ENCODE measurements at regions not wholly inside any gene's neighbourhood (a gene's known extent, or its start where the extent isn't known, plus 50 kb on each side); places are given as distances from the start of the nearest gene placed in this dataset.

DNA sequence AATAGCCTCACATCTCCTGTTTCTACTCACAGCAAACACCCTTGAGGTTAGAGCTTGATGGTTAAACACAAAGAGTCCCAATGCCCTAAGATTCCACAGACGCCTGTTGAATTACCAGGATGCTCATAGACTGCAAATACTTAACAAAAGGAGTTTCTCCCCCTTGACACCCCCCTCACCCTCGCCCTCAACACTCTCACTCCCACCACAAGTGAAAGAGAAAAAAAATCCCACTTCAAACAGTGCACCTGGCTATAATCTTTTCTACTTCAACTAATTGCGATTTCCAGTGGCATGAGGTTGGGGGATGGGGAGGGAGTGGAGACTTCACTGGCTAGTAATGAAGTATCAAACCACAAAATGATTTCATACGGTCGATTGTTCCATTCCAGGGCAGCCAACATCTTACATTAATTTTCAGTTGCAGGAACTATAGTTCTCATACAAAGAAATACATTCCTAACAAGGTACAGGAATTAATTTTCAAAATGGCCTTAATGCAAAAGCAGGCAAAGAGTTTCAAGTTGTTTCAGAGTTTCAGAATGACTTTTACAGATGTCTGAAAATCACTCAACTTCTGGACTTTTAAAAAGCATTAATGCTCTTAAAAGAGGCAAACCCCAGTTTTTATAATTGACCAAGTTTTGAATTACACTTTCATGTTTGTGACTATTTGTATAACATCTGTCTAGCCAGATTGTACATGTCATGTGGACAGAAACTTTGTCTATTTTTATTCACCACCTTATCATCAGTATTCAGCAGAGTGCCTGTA is 390.7 kb downstream of the C12orf75 start:
- no peak for DNase-seq

DNA sequence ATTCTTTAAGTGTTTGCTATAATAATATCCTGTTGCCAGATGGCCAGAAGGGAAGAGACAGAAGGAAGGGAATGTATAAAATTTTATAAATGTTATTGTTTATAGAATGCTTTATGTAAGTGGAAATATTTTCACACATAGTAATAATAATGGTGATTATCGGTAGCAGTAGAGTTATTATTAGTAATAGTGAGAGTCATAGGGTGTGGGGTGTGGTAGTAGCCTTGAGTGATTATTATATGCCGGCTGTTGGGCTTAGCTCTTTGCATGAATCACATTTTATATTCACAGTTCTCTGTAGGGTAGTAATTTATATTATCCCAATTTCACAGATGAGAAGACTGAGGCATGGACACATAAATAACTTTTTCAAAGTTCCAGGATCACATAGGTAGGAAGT is 391.4 kb downstream of the C12orf75 start:
- no peak for DNase-seq

DNA sequence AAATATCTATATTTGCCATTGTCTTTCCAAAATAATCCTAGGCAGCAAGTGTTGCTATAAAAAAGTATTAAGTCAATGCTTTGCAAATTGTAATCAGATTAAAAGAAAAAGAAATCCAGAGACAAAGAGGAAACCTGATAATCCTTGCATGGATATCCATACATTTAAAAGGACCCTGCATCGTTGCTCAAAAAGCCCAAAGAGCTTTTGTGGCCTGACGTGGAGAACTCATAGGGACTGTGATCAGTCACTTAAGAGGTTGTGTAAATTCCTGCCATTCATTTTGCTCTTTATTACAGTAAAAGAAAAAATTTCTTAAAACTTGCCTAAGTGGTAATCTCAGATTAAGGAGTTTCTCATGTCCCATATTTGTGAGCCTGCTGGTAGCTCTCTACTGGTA is 392.6 kb downstream of the C12orf75 start:
- no peak for DNase-seq

GRCh38 chr12:105723494-105723893 is 393.0 kb downstream of the C12orf75 start:
- no peak for DNase-seq

GRCh38 chr12:105724641-105725040 is 394.1 kb downstream of the C12orf75 start:
- no peak for DNase-seq

DNA sequence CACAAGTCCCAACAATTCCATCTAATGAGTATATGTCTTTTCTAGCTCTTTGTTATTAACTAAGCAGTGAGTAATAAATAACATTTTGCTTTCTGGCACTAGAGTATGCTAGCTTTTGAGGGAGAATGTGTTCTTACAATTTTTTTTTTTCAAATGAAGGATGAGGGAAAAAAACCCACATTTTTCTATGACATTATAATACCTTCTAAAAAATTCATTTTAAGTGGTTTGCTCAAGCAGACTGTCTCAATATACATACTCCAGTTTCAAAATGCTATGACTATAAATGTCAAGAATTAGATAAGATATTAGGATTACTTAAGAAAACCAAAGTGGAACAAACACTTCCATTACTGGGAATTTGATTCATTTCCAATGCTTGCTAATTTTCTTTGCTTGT is 394.6 kb downstream of the C12orf75 start:
- no peak for DNase-seq

DNA sequence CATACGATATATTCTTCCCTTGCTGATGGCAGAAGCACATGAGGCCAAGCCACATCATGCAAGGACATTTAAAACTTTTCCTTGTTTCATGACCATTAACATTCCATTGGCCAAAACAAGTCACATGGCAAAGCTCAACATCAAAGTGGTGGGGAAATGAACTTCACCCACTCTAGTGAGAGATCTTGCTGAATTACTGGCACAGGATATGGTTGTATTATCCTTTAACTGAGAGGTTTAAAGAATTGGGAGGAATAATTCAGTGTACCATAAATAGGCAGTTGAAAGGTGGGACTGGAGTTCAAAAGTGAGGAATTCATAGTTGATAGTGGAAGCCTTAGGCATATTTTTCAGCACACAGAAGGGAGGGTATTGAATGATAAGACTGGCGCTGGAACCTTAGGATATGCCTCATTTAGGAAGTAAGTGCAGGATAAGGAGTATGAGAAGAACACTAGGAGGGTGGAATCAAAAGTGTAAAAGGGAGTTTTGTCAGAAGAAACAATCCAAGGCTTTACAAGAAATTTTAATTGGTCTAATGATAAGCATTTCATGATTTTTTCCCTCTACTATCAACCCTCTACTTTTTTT is 398.8 kb downstream of the C12orf75 start:
- DNase-seq, result no peak

- DNase-seq, result no peak
Measured at GRCh38 chr12:105729926-105730325, 399.4 kb downstream of the C12orf75 start.

GRCh38 chr12:105733579-105733978 is 403.1 kb downstream of the C12orf75 start:
- DNase-seq, result no peak

DNA sequence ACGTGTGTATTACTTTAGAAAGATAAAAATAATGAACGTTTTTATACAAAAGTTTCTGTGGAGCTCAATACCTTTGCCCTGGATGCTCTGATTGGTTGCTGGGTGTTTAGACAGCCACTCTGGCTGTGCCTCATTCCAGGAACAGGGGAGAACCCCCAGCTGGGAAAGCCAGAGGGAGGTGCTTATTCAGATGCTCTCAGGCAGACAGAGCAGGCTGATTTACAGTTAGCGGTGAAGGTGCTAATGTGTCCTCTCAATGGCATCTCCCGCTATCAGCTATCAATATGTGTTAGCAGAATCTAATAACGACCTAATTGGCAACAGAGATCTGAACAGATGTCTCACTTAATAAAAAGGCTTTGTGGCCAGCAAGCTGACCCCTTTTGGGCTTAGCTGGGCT is 402.3 kb downstream of the NUAK1 start:
- DNase-seq, result no peak

- DNase-seq, result no peak
Measured at GRCh38 chr12:105738051-105738450, 400.7 kb downstream of the NUAK1 start.

- DNase-seq, result no peak
Measured at GRCh38 chr12:105740369-105740768, 398.4 kb downstream of the NUAK1 start.

DNA sequence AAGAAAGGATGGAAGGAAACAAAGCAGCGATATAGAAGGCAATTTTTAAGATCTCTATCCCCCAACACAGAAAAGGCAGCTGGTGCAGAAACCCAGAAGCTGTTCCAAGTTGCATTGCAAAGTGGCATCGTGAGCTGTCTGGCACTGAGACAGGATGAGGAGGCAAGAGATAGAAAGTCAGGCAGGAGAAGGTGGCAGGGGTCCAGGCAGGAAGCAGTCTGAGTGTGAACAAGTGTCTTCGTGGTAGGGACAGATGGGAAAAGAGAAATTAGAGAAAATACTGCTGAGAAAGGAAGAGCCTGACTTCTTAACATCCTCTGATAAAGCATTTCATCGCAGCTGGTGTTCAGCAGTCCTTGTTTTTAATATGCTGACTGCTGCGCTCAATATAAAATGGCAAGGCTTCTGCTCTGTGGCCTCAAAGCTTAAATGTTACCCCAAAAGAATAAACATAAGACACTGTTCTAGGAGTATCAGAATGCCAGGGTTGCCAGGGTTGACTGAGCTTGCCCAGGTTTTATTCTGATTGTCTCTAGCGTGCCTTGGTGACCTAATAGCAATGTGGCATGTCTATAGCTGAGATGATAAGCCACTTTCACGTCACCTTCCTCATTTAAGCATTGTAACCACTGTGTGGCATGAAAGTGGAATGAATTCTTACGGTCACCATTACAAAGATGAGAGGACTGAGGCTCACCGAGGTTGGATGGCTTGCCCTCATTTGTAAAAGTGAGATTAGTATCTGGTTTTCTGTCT is 397.6 kb downstream of the NUAK1 start:
- DNase-seq, result no peak

DNA sequence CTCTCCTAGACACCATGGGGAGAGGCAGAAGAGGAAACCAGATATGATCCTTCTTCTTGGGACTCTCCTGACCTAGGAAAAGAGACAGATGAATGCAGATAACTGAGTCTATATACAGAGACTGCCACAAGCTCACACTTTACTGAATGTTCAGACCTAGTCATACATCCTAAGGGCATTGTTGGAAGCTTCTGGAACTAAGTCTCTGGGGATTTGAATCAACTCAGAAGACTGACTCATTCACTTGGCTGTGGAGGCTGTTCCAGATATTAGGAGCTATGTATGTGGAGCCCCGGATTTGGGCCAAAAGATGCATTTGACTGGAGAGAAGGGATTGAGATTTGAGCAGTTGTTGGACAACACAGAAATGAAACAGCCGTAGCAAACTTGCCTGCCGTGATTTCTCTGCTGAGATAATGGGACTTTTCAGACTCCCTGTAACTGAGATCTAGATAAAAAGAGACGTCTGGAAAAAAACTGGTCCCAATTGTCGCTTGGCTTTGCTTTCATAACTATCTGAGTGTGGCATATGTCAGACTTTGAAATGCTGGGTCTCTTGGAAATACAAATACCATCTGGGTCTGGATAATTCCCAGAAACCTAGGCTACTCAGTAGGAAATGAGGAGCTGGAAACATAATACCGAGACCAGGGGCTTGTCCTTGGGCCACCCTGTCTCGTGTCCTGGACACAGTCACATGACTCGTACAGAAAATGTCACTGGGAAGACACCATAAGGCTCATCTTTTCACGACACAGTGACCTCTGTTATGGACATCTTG is 396.8 kb downstream of the NUAK1 start:
- DNase-seq, result no peak

GRCh38 chr12:105742567-105742874 is 396.2 kb downstream of the NUAK1 start:
- no peak for DNase-seq

- DNase-seq, result no peak
Measured at GRCh38 chr12:105744371-105745058, 394.2 kb downstream of the NUAK1 start.

DNA sequence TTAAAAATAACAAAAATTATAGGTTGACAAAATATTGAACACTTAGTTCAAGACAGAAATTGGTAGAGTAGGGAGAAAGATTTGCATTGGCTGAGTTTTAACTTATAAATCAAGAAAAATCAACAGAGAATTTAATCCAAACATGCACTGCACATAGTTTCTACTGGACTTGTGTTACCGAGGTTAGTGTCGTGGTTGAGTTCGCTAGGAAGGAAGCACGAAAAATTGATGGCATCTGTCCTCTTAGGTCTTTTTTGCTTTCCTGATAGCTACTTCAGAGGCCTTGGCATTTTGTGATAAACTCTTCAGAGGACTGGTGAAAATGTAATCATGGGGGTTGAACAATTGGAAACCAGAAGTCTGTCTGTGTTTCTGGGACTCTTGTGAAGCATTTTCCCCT is 392.9 kb downstream of the NUAK1 start:
- DNase-seq, result no peak

- no peak for DNase-seq
Measured at GRCh38 chr12:105748806-105749600, 389.8 kb downstream of the NUAK1 start.

DNA sequence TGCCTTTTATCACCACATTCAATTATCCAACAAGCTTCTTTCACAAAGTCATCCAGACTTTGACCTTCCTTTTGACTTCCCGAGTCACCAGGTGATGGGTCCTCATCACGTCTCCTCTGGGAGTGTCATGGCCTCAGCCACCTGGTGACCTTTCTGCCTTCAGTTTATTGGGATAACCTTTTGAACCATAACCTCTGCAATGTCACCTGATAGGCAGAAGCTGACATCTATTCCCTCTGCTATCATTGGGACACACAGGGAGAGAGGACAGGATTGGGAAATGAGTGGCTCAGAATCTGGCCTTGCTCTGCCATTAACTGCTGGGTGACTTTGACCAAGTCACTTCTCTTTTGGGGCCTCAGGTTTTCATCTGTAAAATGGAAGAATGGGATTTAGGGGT is 388.7 kb downstream of the NUAK1 start:
- no peak for DNase-seq

- DNase-seq, result no peak
Measured at GRCh38 chr12:105754313-105754712, 384.4 kb downstream of the NUAK1 start.

GRCh38 chr12:105756961-105757360 is 381.8 kb downstream of the NUAK1 start:
- DNase-seq, result no peak

DNA sequence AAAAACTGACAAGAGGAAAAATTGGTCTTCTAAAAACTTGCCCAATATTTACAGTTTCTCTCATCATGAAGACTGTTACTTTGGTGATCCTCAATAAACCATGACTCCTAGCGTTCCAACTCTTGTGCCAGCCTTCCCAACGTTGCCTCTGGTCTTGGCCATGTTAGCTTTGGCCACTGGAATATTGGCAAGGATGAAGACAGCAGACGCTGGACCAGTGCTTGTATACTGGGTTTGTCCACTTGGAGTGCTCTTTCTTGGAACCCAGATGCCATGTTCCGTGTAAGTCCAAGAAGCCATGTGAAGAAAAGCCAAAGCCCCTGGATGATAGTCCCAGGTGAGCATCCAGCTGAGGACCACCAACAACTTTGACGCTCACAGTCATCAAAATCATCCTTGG is 379.6 kb downstream of the NUAK1 start:
- DNase-seq, result no peak
